RWPE1 (cell line): ENCODE measurements at regions not wholly inside any gene's neighbourhood (a gene's known extent, or its start where the extent isn't known, plus 50 kb on each side); places are given as distances from the start of the nearest gene placed in this dataset.

Source experiments
- CTCF ChIA-PET: fragments of 350-600 bp; sonication (Branson Sonifier 250); formaldehyde crosslinking; extraction: SDS; loops from one replicate; lab custom pipeline; 2021; lab: Yijun Ruan, JAX
- POLR2A ChIA-PET: fragments of 400-600 bp; formaldehyde crosslinking; extraction: SDS; loops from one replicate; lab custom pipeline; 2020; ENCODE audit warnings: antibody characterized with exemption; ENCODE audit not compliant: low non-redundant PET; lab: Yijun Ruan, JAX
- DNase-seq: peaks from one replicate; pipeline ENCODE4 v3.0.0; 2012; ENCODE audit warnings: low spot score
- H3K27ac ChIP-seq: fragments of 450-650 bp; 2 replicates; pipeline ENCODE4 v1.5.1; 2017
- CTCF ChIP-seq: fragments of 450-650 bp; conservative IDR thresholded peaks from 2 replicates; pipeline ENCODE4 v1.5.1; 2017; ENCODE audit warnings: low read depth, mild to moderate bottlenecking

GRCh38 chr1:96978444-96978843 is 256.9 kb downstream of the PTBP2 start:
- no peak overlapping the region for H3K27ac ChIP-seq
- DNase-seq, result no peak
- CTCF ChIA-PET, result no interaction called here
- no peak for TF ChIP-seq CTCF
- POLR2A ChIA-PET, result no interaction called here

GRCh38 chr1:96978901-96979300 is 257.3 kb downstream of the PTBP2 start:
- CTCF ChIA-PET, result interaction anchor here (0.5 kb wide), 1 partner anchor 31 kb away, joined by 3 read pairs; no protein-coding TSS in a partner anchor
- POLR2A ChIA-PET, result no interaction called here
- no peak overlapping the region for H3K27ac ChIP-seq

GRCh38 chr1:96979304-96980268 is 258.0 kb downstream of the PTBP2 start:
- POLR2A ChIA-PET, result no interaction called here
- TF ChIP-seq CTCF, result no peak
- DNase-seq, result no peak
- H3K27ac ChIP-seq, result no peak overlapping the region
- CTCF ChIA-PET, result interaction anchor here (0.5 kb wide), 1 partner anchor 30 kb away, joined by 3 read pairs; no protein-coding TSS in a partner anchor

More at GRCh38 chr1:96978901-96979300, 257.3 kb downstream of the PTBP2 start:
- DNase-seq, result no peak
- no peak for TF ChIP-seq CTCF

- H3K27ac ChIP-seq, result no peak overlapping the region
- no peak for DNase-seq
- ChIA-PET POLR2A (no interaction called here), CTCF (no interaction called here)
- no peak for TF ChIP-seq CTCF
Observed at GRCh38 chr1:96980448-96980847, 258.9 kb downstream of the PTBP2 start.

GRCh38 chr1:96981181-96981580 is 259.6 kb downstream of the PTBP2 start:
- no peak for TF ChIP-seq CTCF
- DNase-seq, result no peak
- POLR2A ChIA-PET, result no interaction called here
- CTCF ChIA-PET, result no interaction called here
- H3K27ac ChIP-seq, result no peak overlapping the region

GRCh38 chr1:96982118-96982517 is 260.5 kb downstream of the PTBP2 start:
- no peak overlapping the region for H3K27ac ChIP-seq
- ChIA-PET POLR2A (no interaction called here), CTCF (interaction anchor here (0.7 kb wide), 1 partner anchor 49 kb away, joined by 3 read pairs; no protein-coding TSS in a partner anchor)
- no peak for TF ChIP-seq CTCF
- DNase-seq, result no peak
